Left lung (tissue), 4 donors: ENCODE measurements at regions not wholly inside any gene's neighbourhood (a gene's known extent, or its start where the extent isn't known, plus 50 kb on each side); places are given as distances from the start of the nearest gene placed in this dataset.

Source experiments
- ATAC-seq: fragments of 200-7000 bp; cut with Tn5 transposase; one replicate; pipeline ENCODE4 v1.9.1; 2020; ENCODE audit warnings: moderate library complexity
- DNase-seq, 4 donors: peaks; one replicate each; pipeline ENCODE4 v3.0.0-alpha.2; 2013 to 2020
- H3K27ac ChIP-seq, 2 donors: fragments of 200-600 bp; sonication (generic) in 1 of 2; one replicate each; pipeline versions ENCODE4 v1.5.0 to v1.8.0; 2020 to 2021
- H3K27me3 ChIP-seq, 2 donors: fragments of 200-600 bp; sonication (generic) in 1 of 2; one replicate each; pipeline versions ENCODE4 v1.5.0 to v1.8.0; 2020 to 2021
- H3K36me3 ChIP-seq, 2 donors: fragments of 200-600 bp; sonication (generic) in 1 of 2; one replicate each; pipeline versions ENCODE4 v1.5.0 to v1.8.0; 2020 to 2021
- H3K4me1 ChIP-seq, 2 donors: fragments of 200-600 bp; one replicate each; pipeline ENCODE4 v1.8.0; 2021
- H3K4me3 ChIP-seq, 2 donors: fragments of 200-600 bp; sonication (generic) in 1 of 2; one replicate each; pipeline versions ENCODE4 v1.5.0 to v1.8.0; 2020 to 2021; ENCODE audit warnings: mild to moderate bottlenecking in 1 of 2
- H3K9me3 ChIP-seq, 2 donors: fragments of 200-600 bp; sonication (generic) in 1 of 2; one replicate each; pipeline versions ENCODE4 v1.5.0 to v1.8.0; 2020 to 2021
- intact Hi-C, 2 donors: fragments of 100-400 bp; cut with DNase I; formaldehyde crosslinking; loops; one replicate each; pipeline versions ENCODE4 v1.11.2 to v1.14.2; 2022
- TF ChIP-seq, protein P1 (sequence below), 2 donors: fragments of 200-600 bp; sonication (generic) in 1 of 2; IDR thresholded peaks; one replicate each; pipeline versions ENCODE4 v1.5.0 to v1.8.0; 2021; ENCODE audit warnings: antibody characterized with exemption in 2 of 2
- donor health status: DM: no; HTN: yes; CAD: no.
- donor health status: DM: no; HTN: no; CAD: no.

DNA sequence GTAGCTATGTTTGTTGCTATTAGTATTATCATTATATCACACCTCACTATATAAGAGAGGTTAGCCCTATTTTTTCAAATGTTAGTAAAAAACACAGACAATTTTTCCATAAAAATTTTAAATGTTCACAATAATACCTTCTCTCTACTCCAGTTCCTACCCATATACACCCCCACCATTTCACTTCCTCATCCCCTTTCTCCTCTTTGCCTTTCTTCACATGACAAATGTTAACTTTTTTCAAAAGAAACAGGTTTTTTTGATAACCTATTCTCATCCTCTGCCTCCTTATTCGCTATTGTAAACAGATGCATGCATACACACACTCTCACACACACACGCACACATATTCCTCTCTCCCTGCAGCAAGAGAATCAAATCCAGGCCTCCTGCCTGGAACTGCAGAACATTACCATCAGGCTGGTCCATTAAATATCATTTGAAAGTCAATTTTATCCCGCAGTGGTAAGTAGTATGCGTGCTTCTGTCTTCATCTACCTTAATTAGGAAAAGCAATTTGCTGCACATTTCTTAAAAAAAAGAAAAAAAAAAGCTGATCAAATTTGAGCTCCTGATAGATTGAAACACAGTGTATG lies 55.5 kb downstream of the MID1IP1 start:
- no peaks in the 10 kb centered on the region for H3K27me3 ChIP-seq
- no peak overlapping the region for H3K4me3 ChIP-seq
- TF ChIP-seq, protein P1, sequence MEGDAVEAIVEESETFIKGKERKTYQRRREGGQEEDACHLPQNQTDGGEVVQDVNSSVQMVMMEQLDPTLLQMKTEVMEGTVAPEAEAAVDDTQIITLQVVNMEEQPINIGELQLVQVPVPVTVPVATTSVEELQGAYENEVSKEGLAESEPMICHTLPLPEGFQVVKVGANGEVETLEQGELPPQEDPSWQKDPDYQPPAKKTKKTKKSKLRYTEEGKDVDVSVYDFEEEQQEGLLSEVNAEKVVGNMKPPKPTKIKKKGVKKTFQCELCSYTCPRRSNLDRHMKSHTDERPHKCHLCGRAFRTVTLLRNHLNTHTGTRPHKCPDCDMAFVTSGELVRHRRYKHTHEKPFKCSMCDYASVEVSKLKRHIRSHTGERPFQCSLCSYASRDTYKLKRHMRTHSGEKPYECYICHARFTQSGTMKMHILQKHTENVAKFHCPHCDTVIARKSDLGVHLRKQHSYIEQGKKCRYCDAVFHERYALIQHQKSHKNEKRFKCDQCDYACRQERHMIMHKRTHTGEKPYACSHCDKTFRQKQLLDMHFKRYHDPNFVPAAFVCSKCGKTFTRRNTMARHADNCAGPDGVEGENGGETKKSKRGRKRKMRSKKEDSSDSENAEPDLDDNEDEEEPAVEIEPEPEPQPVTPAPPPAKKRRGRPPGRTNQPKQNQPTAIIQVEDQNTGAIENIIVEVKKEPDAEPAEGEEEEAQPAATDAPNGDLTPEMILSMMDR (IDR thresholded peaks at IDR 0.05): no peak

DNA sequence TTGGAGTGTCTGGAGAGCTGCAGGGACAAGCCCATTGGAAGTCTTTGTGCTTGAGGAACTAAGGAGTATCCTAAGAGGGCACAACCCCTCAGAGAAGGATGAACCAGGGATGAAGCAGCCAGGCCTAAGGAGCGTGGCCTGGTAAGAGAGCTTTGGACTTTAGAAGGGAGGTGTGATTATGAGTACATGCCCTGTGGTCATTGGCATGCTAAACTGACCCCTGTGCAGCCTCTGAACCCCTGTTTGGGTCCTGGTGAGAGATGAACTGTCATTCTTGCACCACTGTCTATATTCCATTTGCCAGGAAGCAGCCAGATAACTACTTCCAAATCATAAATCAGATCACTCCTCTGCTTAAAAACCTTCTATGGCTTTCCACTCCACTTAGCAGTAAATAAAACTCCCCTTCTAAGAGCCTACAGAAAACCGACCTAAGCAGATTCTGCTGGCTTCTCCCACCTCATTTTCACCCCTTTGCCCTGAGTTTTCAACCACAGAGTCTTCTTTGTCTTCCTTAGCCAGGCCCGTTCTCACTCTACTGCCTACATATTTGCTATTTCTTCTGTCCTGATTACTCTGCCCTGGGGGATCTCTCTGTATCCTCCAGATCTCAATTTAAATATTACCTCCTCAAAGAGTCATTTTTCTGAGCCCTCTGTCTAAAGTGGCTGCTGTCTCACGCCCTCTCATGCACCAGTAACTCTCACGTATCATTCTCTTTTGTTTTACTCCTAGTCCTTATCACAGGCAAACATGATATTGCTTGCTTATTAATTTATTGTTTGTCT lies 56.7 kb downstream of the MID1IP1 start:
- TF ChIP-seq, protein P1 (IDR thresholded peaks at IDR 0.05): no peak
- no peak for DNase-seq
- Histone ChIP-seq H3K27ac (no peak overlapping the region), H3K4me3 (no peak overlapping the region), H3K4me1 (peaks cover 0 to 7% of the 10 kb centered on the region in 2 donors), H3K27me3 (no peaks in the 10 kb centered on the region), H3K36me3 (no peaks in the 10 kb centered on the region), H3K9me3 (no peaks in the 10 kb centered on the region)
- intact Hi-C loops: no loop called here
- ATAC-seq: no peak

More for the DNA sequence above, 55.5 kb downstream of the MID1IP1 start:
- Histone ChIP-seq H3K36me3 (no peaks in the 10 kb centered on the region), H3K9me3 (no peaks in the 10 kb centered on the region), H3K4me1 (peaks cover 0 to 1% of the 10 kb centered on the region in 2 donors), H3K27ac (no peak overlapping the region)
- intact Hi-C loops: no loop called here
- ATAC-seq: no peak
- DNase-seq: no peak

DNA sequence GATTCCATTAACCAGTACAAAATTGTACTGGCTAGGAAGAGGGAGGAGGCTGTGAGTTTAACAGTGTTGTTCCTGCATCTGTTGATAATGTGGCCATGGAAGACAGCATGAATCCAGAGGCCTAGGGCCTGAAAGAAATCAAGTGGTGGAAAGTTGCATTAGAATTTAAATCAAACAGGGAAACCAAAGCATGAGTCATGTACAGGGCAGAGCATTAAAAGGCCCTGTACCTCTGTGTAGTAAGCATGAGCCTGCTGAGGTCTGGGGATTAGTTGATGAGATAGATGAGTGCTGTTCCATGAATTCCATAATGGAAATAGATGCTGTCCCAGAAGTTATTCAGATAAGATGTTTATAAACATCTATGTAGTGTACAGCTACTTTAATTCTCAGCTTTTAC lies 58.3 kb downstream of the MID1IP1 start:
- no peaks in the 10 kb centered on the region for H3K36me3 ChIP-seq
- peak; percentile 30 for ATAC-seq
- TF ChIP-seq, protein P1 (IDR thresholded peaks at IDR 0.05): no peak

DNA sequence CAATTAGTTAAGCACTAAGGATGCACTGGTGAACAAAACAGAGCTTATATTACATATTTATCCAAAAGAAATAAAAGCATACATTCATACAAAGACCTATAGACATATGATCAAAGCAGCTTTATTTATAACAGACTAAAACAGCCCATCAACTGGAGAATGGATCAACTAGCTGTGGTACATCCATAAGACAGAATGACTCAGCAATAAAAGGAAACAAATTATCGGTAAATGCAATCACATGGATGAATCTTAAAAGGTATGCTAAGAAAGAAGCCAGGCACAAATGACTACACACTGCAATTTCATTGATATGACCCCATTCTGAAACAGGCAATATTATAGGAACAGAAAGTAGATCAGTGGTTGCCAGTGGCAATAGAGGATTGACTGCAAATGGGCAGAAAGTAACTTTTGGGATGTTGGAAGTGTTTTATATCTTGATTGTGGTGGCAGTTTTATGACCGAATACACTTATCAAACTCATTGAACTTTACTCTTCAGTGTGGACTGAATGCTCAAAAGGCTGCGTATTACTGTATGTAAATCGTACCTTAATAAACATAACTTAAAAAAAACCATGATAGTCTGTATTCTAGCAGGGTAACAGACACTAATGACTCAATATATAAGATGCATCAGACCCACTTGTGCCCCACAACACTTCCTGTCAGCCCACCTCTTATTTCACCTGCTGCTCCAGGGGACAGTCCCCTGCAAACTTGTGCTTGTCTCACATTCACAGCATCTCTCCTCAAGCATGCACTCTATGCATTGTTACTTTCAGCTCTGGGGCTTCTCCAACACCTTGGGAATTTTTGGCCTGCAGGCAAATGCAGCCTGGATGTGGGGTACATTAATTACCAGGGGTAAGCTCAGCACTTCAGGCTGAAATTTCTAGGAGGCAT lies 59.1 kb downstream of the MID1IP1 start:
- no peak for DNase-seq
- no peak overlapping the region for H3K4me3 ChIP-seq
- TF ChIP-seq, protein P1 (IDR thresholded peaks at IDR 0.05): no peak
- H3K36me3 ChIP-seq: no peaks in the 10 kb centered on the region
- intact Hi-C loops: no loop called here
- no peaks in the 10 kb centered on the region for H3K27me3 ChIP-seq
- H3K4me1 ChIP-seq: peaks cover 0 to 7% of the 10 kb centered on the region in 2 donors
- H3K9me3 ChIP-seq: no peaks in the 10 kb centered on the region
- no peak for ATAC-seq
- no peak overlapping the region for H3K27ac ChIP-seq

More for the DNA sequence above, 58.3 kb downstream of the MID1IP1 start:
- H3K9me3 ChIP-seq: no peaks in the 10 kb centered on the region
- DNase-seq: no peak
- H3K4me1 ChIP-seq: peaks cover 0 to 7% of the 10 kb centered on the region in 2 donors
- intact Hi-C loops: no loop called here
- no peak overlapping the region for H3K4me3 ChIP-seq
- no peak overlapping the region for H3K27ac ChIP-seq
- H3K27me3 ChIP-seq: no peaks in the 10 kb centered on the region
